ENCODE measurements at regions not wholly inside any gene's neighbourhood (a gene's known extent, or its start where the extent isn't known, plus 50 kb on each side); places are given as distances from the start of the nearest gene placed in this dataset.
"Not testable (repeated sequence)": the region's sequence is repeated elsewhere in the genome, so short reads cannot be mapped to it uniquely, and the experiment has no call there.

DNA sequence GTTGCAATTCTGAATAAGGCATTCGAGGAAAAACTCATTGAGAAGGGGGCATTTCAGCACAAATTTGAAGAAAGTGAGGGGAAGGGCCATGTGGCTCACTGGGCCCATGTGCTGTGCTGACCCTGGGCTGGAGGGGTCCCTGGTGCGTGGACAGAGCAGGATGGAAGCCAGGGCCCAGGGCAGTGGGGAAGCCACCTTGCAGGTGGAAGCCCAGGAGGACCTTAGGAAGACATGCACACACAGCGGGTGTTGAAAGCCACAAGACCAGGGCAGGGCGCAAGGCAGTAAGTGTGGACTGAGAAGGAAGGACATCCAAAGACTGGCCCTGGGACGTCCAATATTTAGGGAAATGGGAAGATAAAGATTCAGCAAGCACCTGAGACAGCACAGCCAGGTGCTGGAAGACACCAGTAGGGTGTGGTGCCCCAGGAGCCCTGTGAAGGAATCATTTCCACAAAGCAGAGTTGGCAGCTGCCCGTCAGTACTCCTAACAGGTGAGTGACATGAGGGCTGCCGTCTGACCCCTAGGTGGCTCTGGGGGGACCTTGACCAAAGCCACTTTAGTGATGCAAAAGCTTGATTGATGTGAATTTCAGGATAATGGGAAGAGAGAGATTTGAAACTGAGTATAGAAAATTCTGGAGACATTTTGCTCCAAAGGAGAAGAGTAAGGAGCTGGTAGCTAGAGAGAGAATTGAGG, 254.4 kb upstream of the EXOC2 start:
- DNase-seq (ENCODE audit: low read depth, low spot score), result no peak

DNA sequence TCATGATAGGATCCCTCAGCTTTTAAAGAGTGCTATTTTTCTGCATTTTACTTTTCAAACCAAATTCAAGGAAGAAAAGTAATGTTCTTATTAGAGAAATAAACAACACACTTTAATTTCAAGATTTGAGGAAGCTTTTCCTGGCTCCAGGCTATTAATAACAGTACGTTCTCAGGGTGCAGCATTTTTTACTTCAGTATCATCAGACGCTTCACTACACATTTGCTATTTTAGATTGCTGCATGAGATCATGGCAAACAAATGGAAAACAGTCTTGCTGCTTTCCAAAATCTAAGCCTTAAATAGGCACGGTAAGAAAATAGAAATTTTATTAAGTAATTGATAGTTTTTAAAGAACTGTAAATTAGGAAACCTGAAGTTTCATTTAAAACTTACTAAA, 253.6 kb upstream of the EXOC2 start:
- no peak for DNase-seq (ENCODE audit: low read depth, low spot score)

- DNase-seq (ENCODE audit: low read depth, low spot score), result no peak
Observed at GRCh38 chr6:939526-940252, 246.8 kb upstream of the EXOC2 start.

- DNase-seq (ENCODE audit: low read depth, low spot score), result no peak
Observed at GRCh38 chr6:938916-939315, 246.0 kb upstream of the EXOC2 start.

- no peak for DNase-seq (ENCODE audit: low read depth, low spot score)
Observed at GRCh38 chr6:938271-938905, 245.4 kb upstream of the EXOC2 start.

- no peak for DNase-seq (ENCODE audit: low read depth, low spot score)
Observed at GRCh38 chr6:935582-935981, 242.6 kb upstream of the EXOC2 start.

DNA sequence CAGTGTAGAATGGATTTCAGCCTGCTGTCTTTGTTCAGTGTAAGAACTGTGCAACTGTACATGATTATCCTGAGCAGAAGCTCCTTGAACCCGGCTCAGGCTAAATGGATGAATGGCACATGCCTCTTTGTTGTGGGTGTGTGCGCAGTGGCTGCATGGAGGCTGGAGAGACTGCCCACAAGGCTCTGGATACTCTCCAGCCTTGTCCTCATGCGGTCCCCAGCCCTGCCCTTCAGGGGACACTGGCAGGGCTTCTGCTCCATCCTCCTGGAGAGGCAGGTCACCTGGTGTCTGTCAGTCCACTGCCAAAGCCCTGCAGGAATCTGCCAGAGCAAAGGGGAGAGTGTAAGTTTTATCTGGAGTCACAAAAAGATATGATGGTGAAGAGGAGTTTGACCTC, 241.7 kb upstream of the EXOC2 start:
- DNase-seq (ENCODE audit: low read depth, low spot score), result no peak

- DNase-seq (ENCODE audit: low read depth, low spot score), result not testable (repeated sequence)
Observed at GRCh38 chr6:931919-932318, 239.0 kb upstream of the EXOC2 start.

DNA sequence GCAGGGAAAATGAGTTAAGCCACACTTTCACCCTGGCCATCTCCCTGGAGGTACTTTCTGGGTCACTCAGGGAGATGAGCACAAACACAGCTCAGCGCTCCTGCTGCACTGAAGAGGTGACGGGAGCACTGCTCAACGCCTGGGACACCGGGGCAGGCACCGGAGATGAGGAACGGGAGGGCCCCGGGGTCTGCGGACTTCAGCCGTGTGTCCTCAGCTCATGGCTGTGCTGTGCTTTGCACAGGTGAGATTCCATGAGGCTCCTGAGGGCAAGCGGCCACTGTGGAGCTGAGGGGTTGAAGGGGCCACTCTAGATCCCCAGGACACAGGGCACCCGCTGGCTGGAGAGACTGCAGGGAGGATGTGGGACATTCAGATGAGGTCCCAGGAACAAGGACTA, 234.2 kb upstream of the EXOC2 start:
- DNase-seq (ENCODE audit: low read depth, low spot score), result no peak

DNA sequence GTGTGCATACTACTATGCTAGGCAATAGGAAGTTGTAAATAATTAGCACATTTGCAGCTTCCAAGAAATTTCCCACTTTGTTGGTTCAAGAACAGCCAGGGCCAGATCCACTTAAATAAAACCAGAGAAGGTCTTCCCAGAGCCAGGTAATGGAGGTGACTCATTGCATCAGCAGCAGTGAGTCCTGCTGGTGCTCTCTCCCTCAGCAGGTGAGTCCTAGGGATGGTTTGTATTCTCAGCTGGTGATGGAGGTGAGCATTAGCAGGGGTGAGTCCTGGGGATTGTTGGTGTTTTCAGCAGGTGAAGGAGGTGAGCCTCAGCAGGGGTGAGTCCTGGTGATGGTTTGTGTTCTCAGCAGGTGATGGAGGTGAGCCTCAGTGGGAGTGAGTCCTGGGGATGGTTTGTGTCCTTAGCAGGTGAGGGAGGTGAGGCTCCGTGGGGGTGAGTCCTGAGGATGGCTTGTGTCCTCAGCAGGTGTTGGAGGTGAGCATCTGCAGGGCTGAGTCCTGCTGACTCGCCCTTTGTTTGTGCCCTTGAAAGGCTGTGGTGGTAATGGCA, 232.8 kb upstream of the EXOC2 start:
- DNase-seq (ENCODE audit: low read depth, low spot score), result no peak

DNA sequence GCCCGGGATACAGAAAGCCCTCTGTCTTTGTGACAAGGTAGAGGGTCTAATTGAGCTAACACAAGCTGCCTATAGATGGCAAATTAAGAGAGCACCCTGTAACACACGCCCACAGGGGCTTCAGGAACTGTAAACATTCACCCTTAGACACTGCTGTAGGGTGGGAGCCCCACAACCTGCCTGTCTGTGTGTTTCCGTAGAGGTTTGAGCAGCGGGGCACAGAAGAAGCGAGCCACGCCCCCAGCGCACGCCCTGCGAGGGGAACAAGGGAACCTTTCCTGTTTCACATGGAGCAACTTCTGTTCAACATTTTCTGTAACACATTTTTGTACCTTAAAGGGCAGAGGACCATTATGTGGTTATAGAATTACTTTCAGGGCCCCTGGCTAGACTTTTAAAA, 231.7 kb upstream of the EXOC2 start:
- DNase-seq (ENCODE audit: low read depth, low spot score), result no peak

DNA sequence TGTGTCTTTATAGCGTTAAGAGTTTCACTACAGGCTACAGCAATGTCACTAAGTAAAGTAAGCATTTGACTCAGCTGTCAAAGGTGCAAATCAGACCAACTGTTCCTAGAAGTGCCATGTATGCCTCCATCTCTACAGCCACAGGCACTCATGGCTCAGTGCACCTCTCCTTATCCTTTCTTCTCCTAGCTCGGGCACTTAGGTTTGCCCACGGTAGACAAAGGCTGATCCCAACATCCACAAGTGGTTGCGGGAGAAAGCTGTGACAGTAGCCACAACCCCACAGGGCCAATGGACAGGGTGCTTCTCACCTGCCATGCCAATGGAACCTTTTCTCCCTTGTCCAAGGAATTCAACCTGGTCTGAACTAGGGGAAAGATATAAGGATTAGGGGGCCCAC, 228.5 kb upstream of the EXOC2 start:
- no peak for DNase-seq (ENCODE audit: low read depth, low spot score)

DNA sequence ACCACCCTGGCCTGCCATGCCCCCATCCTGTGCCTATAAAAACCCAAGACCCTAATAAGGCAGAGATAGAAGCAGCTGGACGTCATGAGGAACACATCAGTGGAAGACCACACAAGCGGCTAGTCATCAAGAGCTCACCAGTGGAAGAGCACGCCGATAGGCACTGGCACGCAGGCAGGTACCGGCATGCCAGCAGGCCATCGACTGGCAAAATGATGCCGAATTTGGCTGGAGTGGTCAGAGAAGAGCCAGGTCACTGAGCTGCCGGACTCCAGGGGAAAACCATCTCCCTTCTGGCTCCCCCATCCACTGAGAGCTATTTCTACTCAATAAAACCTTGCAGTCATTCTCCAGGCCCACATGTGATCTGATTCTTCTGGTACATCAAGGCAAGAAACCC, 227.6 kb upstream of the EXOC2 start:
- no peak for DNase-seq (ENCODE audit: low read depth, low spot score)

GRCh38 chr6:919500-919899, 226.6 kb upstream of the EXOC2 start:
- no peak for DNase-seq (ENCODE audit: low read depth, low spot score)

DNA sequence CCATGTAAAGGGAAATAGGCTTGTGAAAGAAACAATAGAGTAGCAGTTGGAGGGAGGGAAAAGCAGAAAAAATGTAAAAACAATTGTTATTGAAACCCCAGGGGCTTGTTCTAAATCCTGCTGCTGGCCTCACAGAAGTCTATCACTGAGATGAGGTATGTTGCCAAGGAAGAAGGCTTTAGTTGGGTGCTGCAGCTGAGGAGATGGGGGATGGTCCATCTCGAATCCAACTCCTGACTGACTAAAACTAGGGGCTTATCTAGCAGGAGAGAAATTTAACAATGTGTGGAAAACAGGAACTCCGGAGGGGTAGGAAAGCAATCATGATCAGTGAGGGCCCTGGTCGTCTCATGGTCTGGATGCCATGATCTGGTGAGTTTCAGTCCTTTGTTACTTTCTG, 225.0 kb upstream of the EXOC2 start:
- DNase-seq (ENCODE audit: low read depth, low spot score), result no peak

- no peak for DNase-seq (ENCODE audit: low read depth, low spot score)
Observed at GRCh38 chr6:917296-917695, 224.4 kb upstream of the EXOC2 start.

- no peak for DNase-seq (ENCODE audit: low read depth, low spot score)
Observed at GRCh38 chr6:916131-916530, 223.2 kb upstream of the EXOC2 start.

- no peak for DNase-seq (ENCODE audit: low read depth, low spot score)
Observed at GRCh38 chr6:912871-913835, 220.2 kb upstream of the EXOC2 start.

DNA sequence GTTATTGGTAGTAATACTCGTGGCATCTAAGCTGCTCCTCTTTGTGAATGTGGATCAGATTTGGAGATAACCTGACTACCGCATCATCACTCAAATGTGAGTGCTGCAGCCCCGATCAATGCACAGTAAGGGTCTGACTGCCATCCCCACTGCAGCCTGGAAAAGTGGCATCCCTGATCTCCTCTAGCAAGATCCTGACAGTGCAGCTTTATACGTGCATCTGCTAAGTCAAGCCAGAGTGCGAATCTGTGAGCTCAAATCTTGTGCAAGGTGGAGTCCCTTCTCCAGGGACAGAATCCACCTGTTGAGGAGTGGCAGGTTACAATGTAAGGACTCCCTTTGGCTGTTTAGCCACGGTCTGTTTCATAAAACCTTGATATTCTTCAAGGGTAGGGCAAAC, 215.0 kb upstream of the EXOC2 start:
- no peak for DNase-seq (ENCODE audit: low read depth, low spot score)

- DNase-seq (ENCODE audit: low read depth, low spot score), result no peak
Observed at GRCh38 chr6:906920-907319, 214.0 kb upstream of the EXOC2 start.

DNA sequence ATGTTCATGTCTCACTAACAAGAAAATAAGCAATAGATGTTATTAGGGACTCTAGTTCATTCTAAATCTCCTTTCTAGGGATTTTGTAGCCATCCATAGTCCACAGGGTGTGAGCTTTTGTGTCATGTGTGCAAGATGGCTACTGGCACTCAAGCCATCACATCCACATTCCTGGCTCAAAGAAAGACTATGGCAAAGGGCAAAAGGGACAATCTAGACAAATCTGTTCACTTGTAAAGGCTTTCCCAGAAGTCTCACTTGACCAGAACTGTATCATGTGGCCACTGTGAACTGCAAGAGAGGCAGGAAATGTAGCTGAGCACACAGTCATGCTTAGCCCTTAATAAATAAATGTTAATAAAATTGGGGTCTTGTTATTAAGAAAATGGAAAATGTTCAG, 212.6 kb upstream of the EXOC2 start:
- no peak for DNase-seq (ENCODE audit: low read depth, low spot score)
